CD14-positive monocyte (primary cell): ENCODE measurements at regions not wholly inside any gene's neighbourhood (a gene's known extent, or its start where the extent isn't known, plus 50 kb on each side); places are given as distances from the start of the nearest gene placed in this dataset.

Source experiments
- DNase-seq, 3 donors: peaks; one replicate each; pipeline ENCODE4 v3.0.0-alpha.2; 2011 to 2022
- H2AFZ ChIP-seq: 2 replicates; pipeline ENCODE4 v1.6.0; 2012; ENCODE audit warnings: mild to moderate bottlenecking, low read depth, low read length, inconsistent platforms; ENCODE audit not compliant: insufficient read depth, poor library complexity, severe bottlenecking
- H3K27ac ChIP-seq, 2 donors: 1 replicate in 1 of 2; 2 replicates in 1 of 2; pipeline ENCODE4 v1.5.1; 2012 to 2013; ENCODE audit warnings: low read length in 2 of 2, control low read depth in 1 of 2, inconsistent platforms in 1 of 2, low read depth in 1 of 2, mild to moderate bottlenecking in 1 of 2
- H3K27me3 ChIP-seq, 2 donors: one replicate each; pipeline versions ENCODE4 v1.6.0 to v1.6.1; 2011 to 2013; ENCODE audit warnings: low read length in 2 of 2; ENCODE audit not compliant: control insufficient read depth in 2 of 2, insufficient read depth in 2 of 2
- H3K36me3 ChIP-seq, 2 donors: replicated peaks in 1 of 2; 1 replicate in 1 of 2; 2 replicates in 1 of 2; pipeline versions ENCODE4 v1.5.1 to v1.6.1; 2012 to 2013; ENCODE audit warnings: low read length in 2 of 2, control low read depth in 1 of 2, inconsistent platforms in 1 of 2, mild to moderate bottlenecking in 1 of 2; ENCODE audit not compliant: insufficient read depth in 2 of 2, control insufficient read depth in 1 of 2
- H3K4me1 ChIP-seq, 2 donors: 1 replicate in 1 of 2; 2 replicates in 1 of 2; pipeline versions ENCODE4 v1.5.1 to v1.6.1; 2012 to 2013; ENCODE audit warnings: low read length in 2 of 2, control low read depth in 1 of 2, inconsistent platforms in 1 of 2, mild to moderate bottlenecking in 1 of 2, moderate library complexity in 1 of 2; ENCODE audit not compliant: insufficient read depth in 2 of 2, control insufficient read depth in 1 of 2
- H3K4me2 ChIP-seq: replicated peaks from 2 replicates; pipeline ENCODE3; 2012; ENCODE audit warnings: low read length, moderate library complexity, mild to moderate bottlenecking; ENCODE audit not compliant: poor library complexity, severe bottlenecking; ENCODE audit errors: extremely low read depth
- H3K4me3 ChIP-seq, 3 experiments: fragments of 200-600 bp in 1 of 3; sonication (generic) in 1 of 3; replicated peaks in 1 of 3; 1 replicate in 2 of 3; 2 replicates in 1 of 3; pipeline ENCODE4 v1.5.1; 2011 to 2013; ENCODE audit warnings: low read length in 3 of 3, mild to moderate bottlenecking in 3 of 3, control low read depth in 2 of 3, low read depth in 2 of 3, inconsistent platforms in 1 of 3, moderate library complexity in 1 of 3
- H3K79me2 ChIP-seq: 2 replicates; pipeline ENCODE4 v1.6.0; 2012; ENCODE audit warnings: mild to moderate bottlenecking, control low read depth, inconsistent platforms, low read length, moderate library complexity; ENCODE audit not compliant: insufficient read depth
- H3K9ac ChIP-seq: 2 replicates; pipeline ENCODE4 v1.6.0; 2017; ENCODE audit warnings: low read length, mild to moderate bottlenecking; ENCODE audit not compliant: insufficient read depth, poor library complexity, severe bottlenecking
- H3K9me3 ChIP-seq, 2 donors: replicated peaks in 1 of 2; 1 replicate in 1 of 2; 2 replicates in 1 of 2; pipeline versions ENCODE4 v1.5.1 to v1.6.1; 2012 to 2013; ENCODE audit warnings: low read length in 2 of 2, control low read depth in 1 of 2; ENCODE audit not compliant: control insufficient read depth in 1 of 2, insufficient read depth in 1 of 2
- H4K20me1 ChIP-seq: 2 replicates; pipeline ENCODE4 v1.6.0; 2012; ENCODE audit warnings: mild to moderate bottlenecking, low read length, control low read depth, moderate library complexity; ENCODE audit not compliant: insufficient read depth
- H3K27ac Mint-ChIP-seq, 7 donors: one replicate each; pipeline ENCODE4 v1.8.0; 2020; ENCODE audit warnings: mild to moderate bottlenecking in 7 of 7, mixed read lengths in 7 of 7, moderate library complexity in 6 of 7, inconsistent platforms in 2 of 7
- H3K27me3 Mint-ChIP-seq, 3 donors: one replicate each; pipeline ENCODE4 v1.8.0; 2021 to 2022; ENCODE audit warnings: low read depth in 3 of 3, mild to moderate bottlenecking in 3 of 3, mixed read lengths in 3 of 3, moderate library complexity in 3 of 3, inconsistent platforms in 1 of 3
- H3K36me3 Mint-ChIP-seq, 2 donors: one replicate each; pipeline ENCODE4 v1.8.0; 2020; ENCODE audit warnings: mixed read lengths in 2 of 2, inconsistent platforms in 1 of 2, mild to moderate bottlenecking in 1 of 2
- H3K4me1 Mint-ChIP-seq: one replicate; pipeline ENCODE4 v1.8.0; 2020; ENCODE audit warnings: mild to moderate bottlenecking, mixed read lengths
- H3K4me3 Mint-ChIP-seq, 2 donors: one replicate each; pipeline ENCODE4 v1.8.0; 2020; ENCODE audit warnings: mild to moderate bottlenecking in 2 of 2, mixed read lengths in 2 of 2, moderate library complexity in 1 of 2
- H3K9me3 Mint-ChIP-seq, 7 donors: one replicate each; pipeline ENCODE4 v1.8.0; 2020 to 2022; ENCODE audit warnings: mixed read lengths in 7 of 7, mild to moderate bottlenecking in 6 of 7, moderate library complexity in 6 of 7, inconsistent platforms in 2 of 7
- CTCF ChIP-seq: fragments of 200-600 bp; IDR thresholded peaks from one replicate; pipeline ENCODE4 v1.8.0; 2022; ENCODE audit warnings: antibody characterized with exemption, mild to moderate bottlenecking
- WGBS: methylation state at CpG from one replicate; pipeline ENCODE4 v1.1.5; 2013; ENCODE audit warnings: missing lambda C conversion rate; ENCODE audit not compliant: insufficient coverage; 5-methylcytosine and 5-hydroxymethylcytosine counted together
- intact Hi-C, 2 donors: fragments of 100-400 bp; cut with micrococcal nuclease; formaldehyde crosslinking; loops; one replicate each; pipeline versions ENCODE4 v1.15.0 to v1.15.1; 2023

GRCh38 chr6:121639021-121639420, 203.6 kb downstream of the GJA1 start:
- TF ChIP-seq CTCF = no peak
- H3K4me1 Mint-ChIP-seq = no peaks in the 10 kb centered on the region
- no peak overlapping the region for H3K4me3 ChIP-seq
- peaks cover 8 to 31% (median 16%) of the 10 kb centered on the region in 7 donors for H3K9me3 Mint-ChIP-seq
- H4K20me1 ChIP-seq = no peaks in the 10 kb centered on the region
- no peaks in the 10 kb centered on the region for H3K36me3 Mint-ChIP-seq
- no peak overlapping the region for H3K27ac Mint-ChIP-seq
- no peaks in the 10 kb centered on the region for H3K36me3 ChIP-seq
- intact Hi-C loops = no loop called here
- no CpG with 5 or more reads among the region's 2 CpGs for WGBS
- no peaks in the 10 kb centered on the region for H3K4me1 ChIP-seq
- H2AFZ ChIP-seq = no peak overlapping the region
- no peak overlapping the region for H3K27ac ChIP-seq
- no peak for DNase-seq
- H3K9ac ChIP-seq = no peak overlapping the region
- H3K4me2 ChIP-seq = no peak overlapping the region
- no peaks in the 10 kb centered on the region for H3K27me3 ChIP-seq
- peaks cover 0 to 2% (median 1%) of the 10 kb centered on the region in 3 donors for H3K27me3 Mint-ChIP-seq
- H3K79me2 ChIP-seq = no peaks in the 10 kb centered on the region
- no peak overlapping the region for H3K4me3 Mint-ChIP-seq
- peaks cover 14 to 24% of the 10 kb centered on the region in 2 donors for H3K9me3 ChIP-seq

GRCh38 chr6:121641158-121641557, 205.7 kb downstream of the GJA1 start:
- Histone ChIP-seq H3K4me1 (no peaks in the 10 kb centered on the region), H3K4me2 (no peak overlapping the region), H2AFZ (no peak overlapping the region), H3K27me3 (no peaks in the 10 kb centered on the region), H4K20me1 (no peaks in the 10 kb centered on the region), H3K27ac (no peak overlapping the region), H3K9ac (no peak overlapping the region), H3K79me2 (no peaks in the 10 kb centered on the region), H3K36me3 (no peaks in the 10 kb centered on the region), H3K4me3 (no peak overlapping the region), H3K9me3 (peaks cover 2 to 12% of the 10 kb centered on the region in 2 donors)
- no peak for DNase-seq
- Mint-ChIP-seq H3K9me3 (peaks cover 4 to 24% (median 13%) of the 10 kb centered on the region in 7 donors), H3K27me3 (peaks cover 0 to 2% (median 1%) of the 10 kb centered on the region in 3 donors), H3K4me3 (no peak overlapping the region), H3K4me1 (peaks cover 10% of the 10 kb centered on the region), H3K36me3 (no peaks in the 10 kb centered on the region), H3K27ac (no peak overlapping the region)
- 79% methylated on average over 2 of the region's 3 CpGs for WGBS
- TF ChIP-seq CTCF = no peak
- intact Hi-C loops = no loop called here
